Fibroblast of villous mesenchyme (primary cell): ENCODE measurements at regions not wholly inside any gene's neighbourhood (a gene's known extent, or its start where the extent isn't known, plus 50 kb on each side); places are given as distances from the start of the nearest gene placed in this dataset.

Experiments used
- DNase-seq: peaks from one replicate; pipeline ENCODE4 v3.0.0-alpha.2; 2010; ENCODE audit warnings: low read depth
- H3K4me3 ChIP-seq: 2 replicates; pipeline ENCODE4 v1.5.1; 2011; ENCODE audit warnings: low read depth, mild to moderate bottlenecking, low read length
- CTCF ChIP-seq: IDR thresholded peaks from 2 replicates; pipeline ENCODE4 v1.5.1; 2012; ENCODE audit warnings: low read depth, mild to moderate bottlenecking, low read length; ENCODE audit not compliant: insufficient read depth

GRCh38 chr7:54904130-54904529 lies 114.7 kb upstream of the EGFR start:
- H3K4me3 ChIP-seq: no peak overlapping the region
- DNase-seq: peak; percentile 92
- no peak for TF ChIP-seq CTCF

GRCh38 chr7:54904986-54905385 lies 113.8 kb upstream of the EGFR start:
- peak; percentile 56 for DNase-seq
- no peak overlapping the region for H3K4me3 ChIP-seq
- TF ChIP-seq CTCF: no peak

GRCh38 chr7:54906963-54907362 lies 111.9 kb upstream of the EGFR start:
- DNase-seq: peak; percentile 52
- no peak for TF ChIP-seq CTCF
- no peak overlapping the region for H3K4me3 ChIP-seq

- DNase-seq: no peak
- no peak overlapping the region for H3K4me3 ChIP-seq
- no peak for TF ChIP-seq CTCF
Observed at GRCh38 chr7:54907981-54908380, 110.8 kb upstream of the EGFR start.

GRCh38 chr7:54908760-54909438 lies 109.9 kb upstream of the EGFR start:
- H3K4me3 ChIP-seq: no peak overlapping the region
- no peak for TF ChIP-seq CTCF
- no peak for DNase-seq

- no peak for DNase-seq
- H3K4me3 ChIP-seq: no peak overlapping the region
- no peak for TF ChIP-seq CTCF
Observed at GRCh38 chr7:54915870-54916598, 102.8 kb upstream of the EGFR start.
